GM19025 (cell line): ENCODE measurements at regions not wholly inside any gene's neighbourhood (a gene's known extent, or its start where the extent isn't known, plus 50 kb on each side); places are given as distances from the start of the nearest gene placed in this dataset.
"Not testable (repeated sequence)": the region's sequence is repeated elsewhere in the genome, so short reads cannot be mapped to it uniquely, and the experiment has no call there.

Experiments used
- ATAC-seq: cut with Tn5 transposase; IDR thresholded peaks from one replicate; pipeline ENCODE4 v1.9.1; 2021; ENCODE audit warnings: mild to moderate bottlenecking, low read depth, moderate library complexity; ENCODE audit not compliant: unreplicated experiment

DNA sequence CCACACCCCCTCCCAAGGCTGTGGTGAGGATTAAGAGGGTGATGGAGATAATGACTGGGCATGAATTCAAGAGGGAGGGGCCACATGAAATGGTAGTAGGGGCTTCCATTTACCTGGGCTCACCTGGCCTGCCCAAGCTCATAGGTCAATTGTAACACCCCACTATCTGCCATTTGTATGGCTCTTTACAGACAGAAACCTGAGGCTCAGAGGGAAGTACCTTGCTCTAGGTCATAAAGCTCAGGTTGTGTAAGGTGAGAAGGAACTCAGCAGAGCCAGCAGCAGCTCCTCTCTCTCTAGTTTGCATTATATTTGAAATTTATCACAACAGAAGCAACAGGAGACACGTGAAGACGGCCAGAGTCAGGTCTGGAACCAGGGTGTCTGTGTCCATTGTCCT is 133.4 kb upstream of the ALDH1B1 start:
- no peak for ATAC-seq

DNA sequence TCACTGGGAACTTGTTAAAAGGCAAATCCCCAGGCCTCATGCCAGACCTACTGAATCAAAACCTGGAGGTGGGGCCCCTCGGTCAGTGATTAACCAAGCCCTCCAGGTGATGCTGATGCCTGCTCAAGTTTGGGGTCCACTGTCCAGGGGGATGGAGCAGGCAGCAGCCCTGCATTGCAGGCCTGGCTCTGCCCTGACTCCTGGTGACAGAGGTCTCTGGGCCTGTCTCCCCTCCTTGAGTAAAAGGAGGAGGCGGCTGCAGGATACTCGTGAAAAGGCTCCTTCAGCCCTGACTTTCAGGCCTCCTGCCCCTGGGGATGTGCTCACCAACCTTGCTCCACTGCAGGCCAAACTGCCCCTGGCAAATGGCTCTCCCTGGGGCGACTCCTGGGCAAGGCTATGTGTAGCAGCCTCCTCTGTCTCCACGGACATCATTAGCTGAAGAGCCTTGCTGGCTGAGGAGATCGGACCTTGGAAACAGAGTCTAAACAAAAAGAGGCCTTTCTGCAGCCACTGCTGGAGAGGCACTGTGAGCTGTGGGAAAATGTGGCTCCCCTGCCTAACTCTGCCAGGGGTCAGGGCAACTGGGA is 134.8 kb upstream of the ALDH1B1 start:
- ATAC-seq, result no peak

DNA sequence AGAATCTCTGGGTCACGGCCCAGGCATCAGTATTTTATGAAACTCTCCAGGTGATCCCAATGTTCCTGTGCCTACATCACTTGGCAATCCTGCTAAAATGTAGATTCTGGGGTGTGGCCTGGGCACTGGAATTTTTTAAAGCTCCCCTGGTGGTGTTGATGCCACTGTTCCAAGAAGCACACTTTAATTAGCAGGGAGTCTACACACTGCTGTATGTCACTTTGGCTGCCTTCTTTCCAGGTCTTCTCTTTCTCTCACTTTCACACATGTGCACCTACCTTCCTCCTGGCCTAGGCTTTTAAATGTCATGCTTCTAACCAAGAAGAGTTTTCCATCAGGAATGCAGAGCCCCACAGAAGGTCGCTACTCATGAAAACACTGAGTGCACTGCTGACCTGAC is 136.0 kb upstream of the ALDH1B1 start:
- no peak for ATAC-seq

DNA sequence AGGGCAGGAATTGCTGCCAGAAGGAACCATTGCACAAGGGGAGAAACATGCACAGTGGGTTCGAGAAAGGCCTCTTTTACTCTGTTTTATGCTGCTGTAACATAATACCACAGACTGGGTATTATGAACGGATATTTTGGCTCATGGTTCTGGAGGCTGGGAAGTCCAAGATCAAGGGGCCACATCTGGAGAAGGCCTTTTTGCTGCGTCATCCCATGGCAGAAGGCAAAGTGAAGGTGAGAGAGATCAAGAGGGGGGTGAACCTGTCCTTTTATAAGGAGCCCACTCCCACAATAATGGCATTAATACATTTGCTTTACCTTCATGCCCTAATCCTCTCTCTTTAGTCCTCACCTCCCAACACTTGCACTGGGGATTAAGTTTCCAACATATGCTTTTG is 136.9 kb upstream of the ALDH1B1 start:
- no peak for ATAC-seq

DNA sequence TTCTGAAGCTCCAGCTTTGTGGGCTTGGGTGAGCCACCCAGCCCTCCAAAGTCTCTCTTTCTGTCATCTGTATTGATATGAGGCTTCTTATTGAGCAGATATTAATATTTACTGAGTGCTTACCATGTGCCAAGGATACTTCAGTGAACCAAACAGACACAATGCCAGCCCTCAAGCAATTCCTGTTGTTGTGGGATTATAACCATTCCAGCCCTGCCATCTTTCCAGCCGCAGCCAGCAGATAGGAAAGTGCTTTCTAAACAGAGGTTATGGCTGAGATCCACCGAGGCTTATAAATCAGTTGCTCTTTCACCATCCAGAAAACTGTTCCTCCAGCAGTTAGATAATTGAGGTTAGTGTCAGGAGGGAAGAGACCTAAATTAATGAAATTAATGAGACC is 137.7 kb upstream of the ALDH1B1 start:
- ATAC-seq, result no peak

DNA sequence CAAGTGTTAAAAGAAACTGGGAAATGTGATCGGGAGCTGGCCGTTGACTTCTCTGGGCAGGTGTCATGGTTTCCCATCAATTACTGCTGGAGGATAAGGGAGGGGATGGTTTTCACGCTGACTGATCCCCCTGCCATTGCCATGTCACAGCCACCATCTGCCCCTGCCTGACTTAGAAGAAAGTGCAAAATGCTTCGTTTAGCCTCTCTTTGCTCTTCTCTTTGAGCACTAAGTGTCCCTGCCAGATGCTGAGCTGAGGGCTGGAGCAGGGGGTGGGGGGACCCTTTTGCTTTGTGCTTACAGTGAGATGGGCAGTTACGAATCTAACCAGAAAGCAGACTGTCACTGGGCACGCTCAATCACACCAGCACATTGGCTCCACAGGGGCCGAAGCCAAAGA is 138.4 kb upstream of the ALDH1B1 start:
- no peak for ATAC-seq

DNA sequence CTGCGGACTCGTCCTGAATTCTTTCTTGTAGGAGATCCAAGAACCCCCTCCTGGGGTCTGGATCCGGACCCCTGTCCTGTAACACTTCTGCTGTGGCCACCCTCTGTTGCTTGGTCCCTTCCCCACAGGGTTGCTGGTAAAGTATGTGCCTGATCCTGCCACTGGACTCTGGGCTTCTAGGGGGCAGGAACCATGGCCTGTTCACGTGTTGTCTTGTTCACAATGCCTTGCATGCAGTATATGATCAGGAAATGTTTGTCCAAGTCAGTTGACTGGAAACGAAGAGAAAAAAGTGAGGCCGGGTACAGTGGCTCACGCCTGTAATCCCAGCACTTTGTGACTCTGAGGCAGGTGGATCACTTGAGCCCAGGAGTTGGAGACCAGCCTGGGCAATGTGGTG is 139.3 kb upstream of the ALDH1B1 start:
- no peak for ATAC-seq

DNA sequence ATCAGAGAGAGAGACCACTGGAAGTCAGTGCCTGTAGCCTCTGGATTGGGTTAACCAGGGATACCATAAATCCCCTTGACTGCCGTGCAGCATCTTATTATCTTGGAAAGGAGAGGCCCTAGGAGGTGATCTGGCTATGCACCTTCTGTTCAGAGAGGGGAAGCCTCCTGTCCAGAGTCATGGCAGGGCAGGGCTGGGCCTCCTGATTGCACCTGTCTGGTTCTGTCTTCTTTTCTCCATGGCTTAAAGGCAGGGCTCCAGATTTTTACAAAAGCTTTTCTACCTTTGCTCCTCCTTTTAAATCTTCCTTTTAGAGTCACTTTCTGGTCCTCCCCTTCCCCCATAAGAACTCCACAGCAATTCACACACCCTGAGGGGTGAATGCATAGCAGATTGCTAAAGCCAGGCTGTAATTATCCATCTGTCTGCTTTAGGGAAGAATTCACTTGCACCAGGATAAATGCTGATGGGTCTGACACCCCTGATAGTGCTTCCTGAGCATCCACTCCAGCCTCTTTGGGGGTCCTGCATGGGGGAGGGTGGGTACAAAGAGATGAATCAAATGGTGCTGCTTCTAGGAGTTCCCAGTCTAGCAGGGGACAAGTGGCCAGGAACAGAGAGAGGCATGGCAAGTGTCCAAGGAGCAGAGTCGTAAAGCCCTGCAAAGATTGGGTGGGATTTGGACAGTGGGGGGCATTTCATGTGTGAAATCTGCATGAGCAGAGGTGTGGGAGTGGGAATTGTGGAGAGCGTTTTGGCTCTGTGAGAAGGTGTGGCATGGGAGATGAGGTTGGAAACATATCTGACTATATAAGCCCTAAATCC is 141.3 kb upstream of the ALDH1B1 start:
- ATAC-seq, result no peak

DNA sequence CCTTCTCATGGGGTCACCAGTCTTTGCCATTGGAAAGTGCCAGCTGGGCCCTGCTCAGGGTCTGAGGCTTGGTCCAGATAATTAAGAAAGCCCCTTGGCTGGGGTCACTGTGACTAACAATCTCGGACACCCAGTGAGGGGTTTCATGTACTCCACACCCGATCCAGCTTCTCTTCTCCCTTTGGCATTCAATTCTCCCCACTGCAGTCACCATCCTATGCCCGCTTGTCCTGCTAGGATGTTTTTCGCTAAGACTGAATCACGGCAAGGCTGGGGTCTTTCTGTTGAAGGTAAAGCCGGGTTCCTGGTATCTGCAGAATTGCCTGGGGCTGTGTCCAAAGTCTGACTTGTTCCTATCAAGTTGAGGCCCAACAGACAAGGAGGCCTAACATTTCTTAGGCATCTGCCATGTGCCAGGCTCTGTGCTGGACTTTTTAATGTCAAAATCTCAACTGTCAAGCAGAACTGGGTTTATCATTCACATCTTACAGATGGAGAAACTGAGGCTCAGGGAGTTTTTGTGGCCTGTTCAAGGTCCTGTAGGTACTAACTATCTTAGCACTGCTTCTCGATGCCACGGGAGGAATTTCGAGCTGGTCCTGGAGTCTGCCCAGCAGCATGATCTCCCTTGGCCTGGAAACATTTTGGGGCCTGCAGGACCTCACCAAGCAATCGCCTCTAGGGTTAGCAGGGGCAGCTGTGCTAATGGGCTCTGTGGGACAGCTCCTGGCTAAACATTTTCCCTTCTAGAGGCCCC is 142.0 kb upstream of the ALDH1B1 start:
- ATAC-seq, result no peak

DNA sequence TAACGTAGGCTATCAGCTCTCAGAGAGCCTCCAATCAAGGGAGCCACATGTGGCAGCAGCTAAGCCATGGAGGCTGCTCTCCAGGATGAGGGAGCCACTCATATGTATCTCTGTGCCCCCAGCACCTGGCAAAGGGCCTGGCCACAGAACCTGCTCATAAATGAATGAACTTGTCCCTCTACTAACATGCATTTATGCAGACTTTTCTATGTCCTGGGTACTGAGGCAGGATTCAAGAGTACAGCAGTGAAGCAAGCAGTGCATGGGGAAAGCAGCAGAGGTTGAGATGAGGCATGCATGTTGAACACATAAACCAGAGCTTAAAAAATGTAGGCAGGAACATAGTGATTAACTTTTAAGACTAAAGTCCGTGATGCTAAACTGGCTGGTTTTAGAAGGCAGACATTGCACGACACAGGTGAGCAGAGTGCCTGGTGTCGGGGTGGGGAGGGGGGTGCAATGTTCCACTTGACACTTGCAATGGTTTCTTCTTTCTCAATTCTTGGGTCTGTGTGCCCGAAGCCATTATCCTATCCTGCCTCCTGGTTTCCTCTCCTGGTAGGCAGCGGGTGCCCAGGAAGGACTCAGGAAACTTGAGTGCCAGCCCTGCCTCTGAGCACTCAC is 142.8 kb upstream of the ALDH1B1 start:
- ATAC-seq, result no peak

DNA sequence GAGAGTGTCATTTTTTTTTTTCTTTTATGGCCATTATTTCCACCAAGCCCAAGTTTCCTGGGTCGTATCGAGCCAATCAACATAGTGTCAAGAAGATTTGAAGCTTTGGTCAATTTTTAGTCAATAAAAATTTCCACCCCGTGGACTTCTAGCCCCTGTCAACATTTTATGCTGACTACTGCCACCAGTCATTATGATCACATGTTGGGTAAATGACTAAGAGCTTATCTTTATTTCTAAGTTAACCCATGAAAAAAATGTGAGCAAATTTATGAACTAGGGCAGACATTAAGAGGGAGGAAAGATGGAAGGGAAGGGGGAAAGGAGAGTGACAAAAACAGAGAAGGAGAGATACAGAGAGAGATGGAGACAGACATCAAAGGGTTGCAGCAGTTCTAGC is 143.5 kb upstream of the ALDH1B1 start:
- ATAC-seq, result no peak

DNA sequence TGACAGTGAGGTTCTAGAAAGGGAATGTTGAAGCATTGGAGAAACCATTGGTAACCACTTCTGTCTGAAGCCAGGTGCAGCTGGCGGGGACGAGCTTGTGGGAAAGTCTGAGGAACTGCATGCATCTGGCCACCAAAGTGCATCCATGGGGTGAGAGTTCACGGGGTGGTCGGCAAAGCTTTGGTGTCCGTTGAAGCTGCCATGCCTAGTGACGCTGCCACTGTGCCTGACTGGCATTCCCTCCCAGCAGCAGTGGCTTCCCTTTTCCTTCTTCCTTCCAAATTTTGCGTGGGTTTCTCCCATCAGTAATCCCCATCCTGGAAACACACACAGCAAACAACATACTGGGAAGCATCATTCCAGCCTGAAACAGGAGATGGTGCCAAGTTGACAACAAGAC is 145.7 kb upstream of the ALDH1B1 start:
- ATAC-seq, result no peak

DNA sequence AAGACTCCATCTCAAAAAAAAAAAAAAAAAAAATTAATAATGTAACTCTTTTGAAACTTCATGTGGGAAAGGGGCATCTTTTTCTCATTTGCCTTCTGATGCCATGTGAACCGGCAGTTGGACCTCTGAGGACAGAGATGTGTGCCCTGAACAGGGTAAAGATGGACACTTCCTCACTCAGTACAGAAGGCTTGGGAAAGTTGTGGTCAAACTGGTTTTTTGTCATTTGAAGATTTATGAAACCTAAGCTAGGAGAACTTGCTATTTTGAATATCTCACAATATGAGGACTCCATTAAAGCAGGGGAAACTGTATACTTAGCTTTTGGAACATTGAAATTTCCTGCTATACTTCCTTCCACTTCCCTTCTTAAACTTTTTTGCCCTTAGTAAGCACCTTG is 147.5 kb upstream of the ALDH1B1 start:
- no peak for ATAC-seq

DNA sequence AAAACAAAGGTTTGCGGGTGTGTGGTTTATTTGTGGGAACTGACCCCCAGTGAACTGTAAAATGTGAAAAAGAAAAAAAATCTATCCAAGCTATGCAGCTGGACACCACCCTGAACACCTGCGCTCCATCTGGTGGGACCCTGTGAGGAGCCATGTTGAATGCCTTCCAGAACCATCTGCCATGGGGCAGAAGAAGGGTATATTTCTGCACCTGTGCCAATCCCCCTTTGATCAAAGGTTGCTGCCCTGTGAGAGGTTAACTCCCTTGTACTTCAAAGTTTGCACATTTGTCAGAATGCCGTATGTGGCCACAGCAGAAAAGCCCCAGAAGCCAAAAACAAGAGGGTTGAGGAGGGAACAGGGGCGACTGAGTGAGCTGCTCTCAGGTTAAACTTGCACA is 148.5 kb upstream of the ALDH1B1 start:
- ATAC-seq, result no peak

DNA sequence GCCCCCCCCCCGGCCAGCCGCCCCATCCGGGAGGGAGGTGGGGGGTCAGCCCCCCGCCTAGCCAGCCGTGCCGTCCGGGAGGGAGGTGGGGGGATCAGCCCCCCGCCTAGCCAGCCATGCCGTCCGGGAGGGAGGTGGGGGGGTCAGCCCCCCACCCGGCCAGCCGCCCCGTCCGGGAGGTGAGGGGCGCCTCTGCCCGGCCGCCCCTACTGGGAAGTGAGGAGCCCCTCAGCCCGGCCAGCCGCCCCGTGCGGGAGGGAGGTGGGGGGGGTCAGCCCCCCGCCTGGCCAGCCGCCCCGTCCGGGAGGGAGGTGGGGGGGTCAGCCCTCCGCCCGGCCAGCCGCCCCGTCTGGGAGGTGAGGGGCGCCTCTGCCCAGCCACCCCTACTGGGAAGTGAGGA is 150.4 kb upstream of the ALDH1B1 start:
- ATAC-seq, result not testable (repeated sequence)

DNA sequence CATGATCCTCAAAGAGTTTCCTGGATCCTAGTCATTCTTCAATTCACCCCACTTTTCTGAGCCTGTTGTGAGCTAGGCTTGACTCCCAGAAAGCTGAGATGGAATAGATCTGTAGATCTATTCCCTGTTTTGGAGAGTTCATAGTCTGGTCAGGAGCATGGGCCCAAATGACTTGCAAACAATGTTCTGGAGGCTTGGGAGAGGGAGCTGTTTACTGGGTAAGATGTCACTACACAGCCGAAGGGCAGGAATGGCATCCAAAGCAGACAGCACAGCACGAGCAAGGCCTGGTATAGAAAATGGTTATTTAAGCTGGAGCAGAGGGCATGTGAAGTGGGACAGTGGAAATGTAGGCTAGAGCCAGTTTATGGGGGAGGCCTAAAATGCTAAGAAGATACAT is 152.5 kb upstream of the ALDH1B1 start:
- ATAC-seq, result no peak

DNA sequence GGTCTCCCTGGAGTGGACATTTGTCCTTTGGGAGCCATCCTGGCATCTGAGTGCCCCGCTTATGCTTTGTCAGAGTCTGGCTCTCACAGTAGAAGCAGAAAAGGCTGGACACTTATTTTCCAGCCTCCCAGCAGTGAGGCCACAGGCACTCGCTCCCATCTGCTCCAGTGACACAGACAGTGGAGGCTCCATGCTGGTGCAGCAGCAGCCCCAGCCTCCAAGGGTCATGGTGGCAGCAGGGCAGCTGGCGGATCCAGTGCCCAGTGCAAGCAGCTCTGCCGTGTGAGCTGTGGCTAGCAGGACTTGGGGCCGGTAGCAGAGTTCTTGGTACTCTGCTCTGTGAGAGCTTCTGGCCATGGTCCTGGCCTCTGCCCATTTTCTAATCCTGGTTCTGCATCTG is 157.3 kb upstream of the ALDH1B1 start:
- no peak for ATAC-seq

DNA sequence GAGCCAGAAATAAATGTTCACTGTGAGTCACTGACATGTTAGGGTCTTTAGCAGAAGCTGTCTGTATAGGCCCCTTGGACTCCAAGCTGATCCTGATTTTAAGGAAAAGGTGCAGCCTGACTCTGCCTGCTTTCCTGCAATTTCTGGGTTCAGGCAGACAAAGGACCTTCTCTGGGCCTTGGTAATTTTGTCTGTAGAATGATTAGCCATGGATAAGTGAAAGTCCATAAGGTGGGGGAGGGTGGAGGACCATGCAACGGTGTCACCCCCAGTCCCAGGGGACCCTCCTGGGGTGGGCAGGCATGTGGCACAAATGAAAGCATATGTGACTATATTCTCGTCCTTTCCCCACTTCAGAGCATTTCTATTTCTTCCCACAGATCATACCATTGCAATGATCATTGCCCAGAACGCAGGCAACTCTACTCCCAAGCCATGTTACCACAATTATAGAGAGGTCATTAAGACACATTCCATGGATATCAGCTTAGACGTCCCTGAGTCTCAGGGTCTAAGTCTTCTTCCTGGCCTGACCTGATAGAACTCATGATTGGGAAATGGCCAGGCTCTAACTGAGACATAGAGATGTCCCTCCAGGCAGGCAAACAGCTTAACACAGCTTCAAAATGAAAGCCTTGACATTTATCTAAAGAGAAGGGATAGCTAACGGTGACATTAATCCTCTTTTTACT is 157.9 kb upstream of the ALDH1B1 start:
- ATAC-seq, result no peak

DNA sequence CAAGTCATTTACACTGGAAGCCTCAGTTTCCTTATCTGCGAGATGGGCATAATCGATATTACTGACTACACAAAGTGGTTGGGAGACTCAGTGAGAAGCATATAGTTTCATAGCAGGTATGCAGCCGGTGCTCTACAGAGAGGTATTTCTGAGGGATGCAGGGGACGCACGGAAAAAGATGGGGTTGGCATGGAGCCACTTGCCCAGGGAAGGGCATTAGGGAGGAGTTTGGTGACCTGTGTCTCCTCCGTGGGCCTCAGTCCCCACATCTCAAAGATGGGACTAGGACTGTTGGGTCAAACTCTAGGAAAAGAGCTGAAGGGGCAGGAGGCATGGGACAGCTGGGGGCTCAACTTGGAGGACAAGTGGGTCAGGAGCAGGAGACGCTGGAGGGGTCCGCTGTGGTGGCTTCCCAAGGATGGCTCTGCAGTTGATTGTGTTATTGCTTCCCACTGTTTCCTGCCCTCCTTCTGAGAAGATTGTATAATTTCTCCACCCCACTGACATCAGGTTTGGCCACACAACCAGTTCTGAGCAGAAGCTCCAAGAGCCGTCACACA is 158.6 kb upstream of the ALDH1B1 start:
- no peak for ATAC-seq

DNA sequence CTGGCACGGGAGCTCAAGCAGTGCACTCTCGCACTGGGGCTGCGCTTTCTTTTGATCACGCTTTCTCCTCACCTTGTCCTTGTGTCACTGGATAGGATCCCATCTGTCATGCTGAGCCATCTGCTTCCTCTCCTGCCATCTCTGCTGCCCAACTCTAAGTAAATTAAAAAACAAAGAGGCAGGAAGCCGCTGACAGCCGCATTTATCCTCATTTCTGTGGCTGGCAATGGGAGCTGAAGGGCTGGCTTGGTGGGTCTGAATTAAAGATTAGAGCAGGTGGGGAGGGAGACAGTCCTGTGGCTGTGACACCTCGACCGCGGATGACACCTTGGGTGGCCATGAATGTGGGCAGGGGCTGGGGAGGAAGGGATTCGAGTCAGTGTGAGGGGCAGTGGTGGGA is 159.2 kb upstream of the ALDH1B1 start:
- no peak for ATAC-seq
